H1 (cell line): ENCODE measurements at regions not wholly inside any gene's neighbourhood (a gene's known extent, or its start where the extent isn't known, plus 50 kb on each side); places are given as distances from the start of the nearest gene placed in this dataset.

Source experiments
- CTCF ChIA-PET: fragments of 300-600 bp; sonication (Branson Sonifier 250); formaldehyde crosslinking; loops from one replicate; lab custom pipeline; 2021; ENCODE audit not compliant: partially characterized antibody; lab: Charles Lee
- POLR2A ChIA-PET: fragments of 300-600 bp; sonication (Branson Sonifier 250); formaldehyde crosslinking; loops from one replicate; lab custom pipeline; 2021; ENCODE audit warnings: inconsistent platforms; ENCODE audit not compliant: partially characterized antibody; lab: Charles Lee
- DNase-seq, 2 experiments: peaks; one replicate each; pipeline versions ENCODE4 v3.0.0 to v3.0.0-alpha.2; 2010 to 2022; ENCODE audit warnings: low spot score in 2 of 2, low read depth in 1 of 2, mixed read lengths in 1 of 2
- FAIRE-seq: peaks from 2 replicates; lab custom pipeline; 2011; peaks lifted over from hg19 to GRCh38; lab: Jason Lieb, UNC
- H2AFZ ChIP-seq: 2 replicates; pipeline ENCODE4 v1.8.1; 2012; ENCODE audit warnings: low read length, inconsistent platforms
- H2AK5ac ChIP-seq: 2 replicates; pipeline ENCODE4 v1.6.1; 2013; ENCODE audit warnings: low read depth, low read length
- H2BK120ac ChIP-seq: replicated peaks from 2 replicates; pipeline ENCODE3; 2013; ENCODE audit warnings: low read depth, low read length, inconsistent platforms
- H2BK12ac ChIP-seq: 2 replicates; pipeline ENCODE4 v1.6.1; 2013; ENCODE audit warnings: low read depth, low read length
- H2BK15ac ChIP-seq: 2 replicates; pipeline ENCODE4 v1.6.1; 2013; ENCODE audit warnings: low read length
- H2BK20ac ChIP-seq: 2 replicates; pipeline ENCODE4 v1.6.1; 2013; ENCODE audit warnings: low read length
- H2BK5ac ChIP-seq: 2 replicates; pipeline ENCODE4 v1.6.1; 2013; ENCODE audit warnings: low read depth, low read length
- H3K14ac ChIP-seq: 2 replicates; pipeline ENCODE4 v1.6.1; 2013; ENCODE audit warnings: inconsistent platforms; ENCODE audit not compliant: insufficient read length
- H3K18ac ChIP-seq: 2 replicates; pipeline ENCODE4 v1.6.1; 2013; ENCODE audit warnings: low read length; ENCODE audit errors: extremely low read depth
- H3K23ac ChIP-seq: 2 replicates; pipeline ENCODE4 v1.6.1; 2013; ENCODE audit warnings: inconsistent platforms; ENCODE audit not compliant: insufficient read length
- H3K23me2 ChIP-seq: 2 replicates; pipeline ENCODE4 v1.6.1; 2013; ENCODE audit warnings: low read depth, low read length
- H3K27ac ChIP-seq: 2 replicates; pipeline ENCODE4 v1.6.1; 2011; ENCODE audit warnings: low read depth, low read length, inconsistent platforms
- H3K27me3 ChIP-seq, 4 experiments: replicated peaks in 1 of 4; 1 replicate in 1 of 4; 2 replicates in 3 of 4; pipeline versions ENCODE4 v1.6.1 to v1.8.1; 2011 to 2013; ENCODE audit warnings: low read length in 3 of 4, mild to moderate bottlenecking in 3 of 4, inconsistent platforms in 2 of 4, mixed read lengths in 2 of 4, moderate library complexity in 1 of 4; ENCODE audit not compliant: control insufficient read depth in 3 of 4, insufficient read depth in 3 of 4; ENCODE audit errors: extremely low read depth in 1 of 4
- H3K36me3 ChIP-seq, 4 experiments: 2 replicates each; pipeline versions ENCODE4 v1.6.1 to v1.8.1; 2011 to 2013; ENCODE audit warnings: mild to moderate bottlenecking in 4 of 4, low read length in 3 of 4, moderate library complexity in 2 of 4, control low read depth in 1 of 4, inconsistent platforms in 1 of 4; ENCODE audit not compliant: insufficient read depth in 4 of 4, control insufficient read depth in 2 of 4
- H3K4ac ChIP-seq: replicated peaks from 2 replicates; pipeline ENCODE3; 2013; ENCODE audit warnings: low read length, low read depth, mixed read lengths, inconsistent platforms; ENCODE audit not compliant: insufficient read length
- H3K4me1 ChIP-seq, 4 experiments: replicated peaks in 1 of 4; 1 replicate in 1 of 4; 2 replicates in 3 of 4; pipeline versions ENCODE4 v1.6.1 to v1.8.1; 2011 to 2013; ENCODE audit warnings: low read length in 3 of 4, inconsistent platforms in 2 of 4, mixed read lengths in 1 of 4; ENCODE audit not compliant: insufficient read depth in 4 of 4, control insufficient read depth in 3 of 4
- H3K4me2 ChIP-seq, 2 experiments: 2 replicates each; pipeline versions ENCODE4 v1.6.1 to v1.8.1; 2011 to 2013; ENCODE audit warnings: low read depth in 2 of 2, low read length in 2 of 2, control low read depth in 1 of 2, inconsistent platforms in 1 of 2, mild to moderate bottlenecking in 1 of 2; ENCODE audit not compliant: insufficient read depth in 1 of 2
- H3K4me3 ChIP-seq, 4 experiments: fragments of 200-600, 300-600 bp in 1 of 4; sonication (generic), shearing (Covaris generic), sonication (Bioruptor Twin) in 1 of 4; 2 replicates each; pipeline versions ENCODE4 v1.5.1 to v1.8.1; 2011 to 2016; ENCODE audit warnings: low read length in 4 of 4, low read depth in 3 of 4, control low read depth in 2 of 4, inconsistent platforms in 2 of 4, mild to moderate bottlenecking in 2 of 4, mixed read lengths in 1 of 4, moderate library complexity in 1 of 4; ENCODE audit not compliant: insufficient read depth in 2 of 4; ENCODE audit errors: extremely low read depth in 1 of 4
- H3K56ac ChIP-seq: replicated peaks from 2 replicates; pipeline ENCODE3; 2013; ENCODE audit warnings: low read depth, mild to moderate bottlenecking, mixed read lengths, low read length, inconsistent platforms; ENCODE audit not compliant: insufficient read length
- H3K79me1 ChIP-seq: 2 replicates; pipeline ENCODE4 v1.6.1; 2013; ENCODE audit warnings: low read depth, low read length, control low read depth
- H3K79me2 ChIP-seq, 2 experiments: 2 replicates each; pipeline versions ENCODE4 v1.6.1 to v1.8.1; 2012 to 2013; ENCODE audit warnings: low read length in 2 of 2, mild to moderate bottlenecking in 2 of 2, inconsistent platforms in 1 of 2; ENCODE audit not compliant: insufficient read depth in 2 of 2, control insufficient read depth in 1 of 2
- H3K9ac ChIP-seq, 4 experiments: replicated peaks in 1 of 4; 1 replicate in 1 of 4; 2 replicates in 3 of 4; pipeline versions ENCODE4 v1.6.1 to v1.8.1; 2011 to 2013; ENCODE audit warnings: low read depth in 3 of 4, low read length in 3 of 4, control low read depth in 2 of 4, mild to moderate bottlenecking in 2 of 4, moderate library complexity in 2 of 4, inconsistent platforms in 1 of 4; ENCODE audit errors: extremely low read depth in 1 of 4
- H3K9me3 ChIP-seq, 2 experiments: 2 replicates each; pipeline versions ENCODE4 v1.6.1 to v1.8.1; 2012 to 2013; ENCODE audit warnings: mild to moderate bottlenecking in 2 of 2, moderate library complexity in 2 of 2, control low read depth in 1 of 2, inconsistent platforms in 1 of 2, low read depth in 1 of 2, low read length in 1 of 2, mixed read lengths in 1 of 2; ENCODE audit not compliant: insufficient read depth in 2 of 2
- H4K20me1 ChIP-seq, 2 experiments: replicated peaks in 1 of 2; 2 replicates each; pipeline versions ENCODE3 to v1.8.1; 2011 to 2013; ENCODE audit warnings: inconsistent platforms in 2 of 2, low read length in 2 of 2, mild to moderate bottlenecking in 1 of 2; ENCODE audit not compliant: insufficient read depth in 2 of 2, control insufficient read depth in 1 of 2
- H4K5ac ChIP-seq: 2 replicates; pipeline ENCODE4 v1.6.1; 2013; ENCODE audit warnings: low read length, low read depth, mixed read lengths, inconsistent platforms; ENCODE audit not compliant: insufficient read length
- H4K8ac ChIP-seq: 2 replicates; pipeline ENCODE4 v1.8.0; 2013; ENCODE audit warnings: mild to moderate bottlenecking, moderate library complexity, low read length, inconsistent platforms; ENCODE audit not compliant: insufficient read depth; ENCODE audit errors: extremely low read depth
- H4K91ac ChIP-seq: replicated peaks from 2 replicates; pipeline ENCODE3; 2013; ENCODE audit warnings: low read length, mixed read lengths, inconsistent platforms; ENCODE audit not compliant: insufficient read length
- BRCA1 ChIP-seq: IDR thresholded peaks from 2 replicates; pipeline ENCODE4 v1.6.1; 2012; ENCODE audit warnings: low read depth, low read length, improper control_type of control experiment
- CBX5 ChIP-seq: fragments of 300-800, 300-1000 bp; sonication (generic); IDR thresholded peaks from 2 replicates; pipeline ENCODE4 v1.7.1; 2016; ENCODE audit warnings: antibody characterized with exemption, low read length, low read depth
- CREB1 ChIP-seq: IDR thresholded peaks from 2 replicates; pipeline ENCODE4 v1.6.1; 2012; ENCODE audit warnings: inconsistent platforms
- EGR1 ChIP-seq: IDR thresholded peaks from 2 replicates; pipeline ENCODE4 v1.6.1; 2011; ENCODE audit warnings: low read depth, low read length, borderline replicate concordance
- FOSL1 ChIP-seq: IDR thresholded peaks from 2 replicates; pipeline ENCODE4 v1.6.1; 2011; ENCODE audit warnings: mild to moderate bottlenecking, low read depth, low read length, moderate library complexity; ENCODE audit not compliant: insufficient read depth
- GTF2F1 ChIP-seq: IDR thresholded peaks from 2 replicates; pipeline ENCODE4 v1.6.1; 2012; ENCODE audit warnings: low read depth, low read length, improper control_type of control experiment, borderline replicate concordance
- KDM1A ChIP-seq: fragments of 200-600, 300-600 bp; sonication (generic); IDR thresholded peaks from 2 replicates; pipeline ENCODE4 v1.7.1; 2016; ENCODE audit warnings: mild to moderate bottlenecking, low read length, borderline replicate concordance
- MAX ChIP-seq: IDR thresholded peaks from 2 replicates; pipeline ENCODE4 v1.6.1; 2012; ENCODE audit warnings: inconsistent platforms
- NRF1 ChIP-seq: IDR thresholded peaks from 2 replicates; pipeline ENCODE4 v1.6.1; 2011; ENCODE audit warnings: mild to moderate bottlenecking, low read depth, low read length, improper control_type of control experiment
- POU5F1 ChIP-seq: IDR thresholded peaks from 2 replicates; pipeline ENCODE4 v1.6.1; 2011; ENCODE audit warnings: low read depth, mild to moderate bottlenecking, low read length, moderate library complexity
- RBBP5 ChIP-seq: IDR thresholded peaks from 2 replicates; pipeline ENCODE4 v1.7.1; 2012; ENCODE audit warnings: low read depth, mild to moderate bottlenecking, inconsistent platforms, low read length, moderate library complexity, borderline replicate concordance
- RNF2 ChIP-seq: fragments of 200-900, 300-1000 bp; sonication (generic); IDR thresholded peaks from 2 replicates; pipeline ENCODE4 v1.7.1; 2016; ENCODE audit warnings: borderline replicate concordance, low read depth, mild to moderate bottlenecking, antibody characterized with exemption, low read length; ENCODE audit not compliant: poor library complexity, severe bottlenecking; ENCODE audit errors: missing control alignments
- SIRT6 ChIP-seq: IDR thresholded peaks from one replicate; pipeline ENCODE4 v1.7.1; 2012; ENCODE audit warnings: low read length, inconsistent platforms
- TAF1 ChIP-seq: IDR thresholded peaks from 2 replicates; pipeline ENCODE4 v1.6.1; 2011; ENCODE audit warnings: mild to moderate bottlenecking, low read depth, low read length
- WGBS, 2 experiments: shearing (Covaris generic) in 1 of 2; methylation state at CpG; one replicate each; pipeline versions ENCODE4 v1.1.6 to v1.1.7; 2013 to 2015; ENCODE audit warnings: low lambda C conversion rate in 2 of 2, mixed read lengths in 2 of 2, inconsistent platforms in 1 of 2, low coverage in 1 of 2, missing lambda C conversion rate in 1 of 2; ENCODE audit not compliant: insufficient replicate concordance in 2 of 2, insufficient coverage in 1 of 2, insufficient read length in 1 of 2; ENCODE audit errors: extremely low coverage in 1 of 2, missing lambda C conversion rate in 1 of 2; 5-methylcytosine and 5-hydroxymethylcytosine counted together

GRCh38 chr10:110413049-110413783 lies 84.5 kb upstream of the DUSP5 start:
- Histone ChIP-seq H3K36me3 (no peaks in the 10 kb centered on the region), H3K79me1 (no peaks in the 10 kb centered on the region), H3K23ac (no peak overlapping the region), H4K91ac (no peak overlapping the region), H3K27ac (no peak overlapping the region), H3K9ac (no peak overlapping the region), H4K8ac (no peak overlapping the region), H2BK120ac (no peak overlapping the region), H2BK20ac (0 out of 2 replicates have a peak overlapping the region, but pooled peaks have one; percentile 48), H3K23me2 (no peaks in the 10 kb centered on the region), H2AK5ac (no peak overlapping the region), H3K56ac (no peak overlapping the region), H4K5ac (no peak overlapping the region), H3K14ac (no peak overlapping the region), H3K4me3 (no peak overlapping the region), H3K27me3 (no peaks in the 10 kb centered on the region), H3K4me2 (no peak overlapping the region), H3K9me3 (no peaks in the 10 kb centered on the region), H3K4me1 (peaks cover 0 to 8% (median under 1%) of the 10 kb centered on the region in 4 experiments; a peak in 4 of 7 replicates), H4K20me1 (no peaks in the 10 kb centered on the region), H2BK15ac (no peak overlapping the region), H2AFZ (no peak overlapping the region), H2BK12ac (no peak overlapping the region), H3K4ac (no peak overlapping the region), H3K18ac (no peak overlapping the region), H2BK5ac (no peak overlapping the region), H3K79me2 (no peaks in the 10 kb centered on the region)
- DNase-seq (no peak), FAIRE-seq (no peak)
- POLR2A ChIA-PET, result no interaction called here
- 95% methylated on average over 2 of the region's 2 CpGs; no CpG with 5 or more reads in 1 of the 2 experiments for WGBS, 2 experiments
- CTCF ChIA-PET, result interaction anchor here (0.6 kb wide), 1 partner anchor 149 kb away, joined by 3 read pairs; no protein-coding TSS in a partner anchor
- TF ChIP-seq GTF2F1 (no peak), FOSL1 (no peak), POU5F1 (no peak), TAF1 (no peak), EGR1 (no peak), CBX5 (no peak), CREB1 (no peak), NRF1 (no peak), MAX (no peak), KDM1A (no peak), SIRT6 (no peak), RBBP5 (no peak), RNF2 (no peak), BRCA1 (no peak)
